GM23338 (cell line): ENCODE measurements at regions not wholly inside any gene's neighbourhood (a gene's known extent, or its start where the extent isn't known, plus 50 kb on each side); places are given as distances from the start of the nearest gene placed in this dataset.

ENCODE experiments used
- CREB1 ChIP-seq: fragments of 250-450 bp; sonication (Bioruptor Pico); IDR thresholded peaks from 2 replicates; pipeline ENCODE4 v1.5.0; 2020; ENCODE audit warnings: low read depth, mild to moderate bottlenecking, moderate library complexity
- CTCF ChIP-seq, 2 experiments: fragments of 200-600 bp in 1 of 2; sonication (generic) in 1 of 2; conservative IDR thresholded peaks; 2 replicates each; pipeline versions ENCODE4 v1.5.1 to v1.6.1; 2016 to 2017; ENCODE audit warnings: antibody characterized with exemption in 2 of 2, low read depth in 2 of 2, mild to moderate bottlenecking in 2 of 2, moderate library complexity in 1 of 2

DNA sequence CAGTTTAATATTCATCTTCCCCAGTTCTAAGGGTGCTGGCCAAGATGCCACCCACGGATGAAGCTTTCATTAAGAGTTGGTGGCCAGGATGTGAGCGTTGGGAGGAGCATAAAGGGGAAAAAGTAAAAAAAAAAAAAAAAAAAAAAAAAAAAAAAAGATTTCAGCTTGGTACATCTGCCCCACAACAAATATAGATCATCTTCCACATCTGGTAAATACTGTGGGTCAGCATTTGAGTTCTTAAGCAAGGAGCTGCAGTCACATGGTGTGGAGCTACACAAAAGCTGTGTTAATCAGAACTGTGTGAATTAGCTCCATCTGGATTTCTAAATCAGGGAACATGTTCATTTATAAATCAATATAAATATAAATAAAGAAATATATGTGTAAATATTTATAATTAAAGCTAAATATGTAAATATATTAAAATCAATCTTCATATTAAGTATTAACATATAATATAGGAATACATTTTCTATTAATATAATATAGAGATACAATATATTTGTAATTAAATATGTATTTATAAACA, 262.3 kb downstream of the NUAK1 start:
- no peak for TF ChIP-seq CTCF (conservative IDR thresholded peaks at IDR 0.05; ENCODE audit: low read depth in 2 of 2)
- no peak for TF ChIP-seq CREB1 (CRISPR knock-in tag)
